Endodermal cell (in vitro differentiated cells): ENCODE measurements at regions not wholly inside any gene's neighbourhood (a gene's known extent, or its start where the extent isn't known, plus 50 kb on each side); places are given as distances from the start of the nearest gene placed in this dataset.

Source experiments
- DNase-seq: peaks from one replicate; pipeline ENCODE4 v3.0.0-alpha.2; 2017
- H3K27ac ChIP-seq: 2 replicates; pipeline ENCODE4 v1.5.1; 2013; ENCODE audit warnings: mild to moderate bottlenecking, low read depth, low read length, moderate library complexity
- H3K27me3 ChIP-seq: 2 replicates; pipeline ENCODE4 v1.6.1; 2013; ENCODE audit warnings: mild to moderate bottlenecking, low read length, moderate library complexity; ENCODE audit not compliant: insufficient read depth, control insufficient read depth, poor library complexity, severe bottlenecking
- H3K36me3 ChIP-seq: 2 replicates; pipeline ENCODE4 v1.7.0; 2013; ENCODE audit warnings: mild to moderate bottlenecking, low read length, moderate library complexity; ENCODE audit not compliant: control insufficient read depth, insufficient read depth
- H3K4me1 ChIP-seq: one replicate; pipeline ENCODE4 v1.7.0; 2013; ENCODE audit warnings: low read length; ENCODE audit not compliant: control insufficient read depth, insufficient read depth
- H3K4me3 ChIP-seq: 2 replicates; pipeline ENCODE4 v1.5.1; 2013; ENCODE audit warnings: mild to moderate bottlenecking, low read length, moderate library complexity
- H3K9ac ChIP-seq: 2 replicates; pipeline ENCODE4 v1.6.1; 2013; ENCODE audit warnings: mild to moderate bottlenecking, low read length, moderate library complexity; ENCODE audit not compliant: poor library complexity, severe bottlenecking; ENCODE audit errors: extremely low read depth
- H3K9me3 ChIP-seq: 2 replicates; pipeline ENCODE4 v1.6.1; 2013; ENCODE audit warnings: mild to moderate bottlenecking, low read length, moderate library complexity; ENCODE audit not compliant: control insufficient read depth
- H3K27ac Mint-ChIP-seq: 2 replicates; pipeline ENCODE4 v1.8.0; 2020; ENCODE audit warnings: mixed read lengths
- H3K27me3 Mint-ChIP-seq: 2 replicates; pipeline ENCODE4 v1.8.0; 2021; ENCODE audit warnings: mild to moderate bottlenecking, mixed read lengths; ENCODE audit not compliant: insufficient read depth
- H3K36me3 Mint-ChIP-seq: 2 replicates; pipeline ENCODE4 v1.8.0; 2020; ENCODE audit warnings: low read depth, mixed read lengths
- H3K4me1 Mint-ChIP-seq: 2 replicates; pipeline ENCODE4 v1.8.0; 2020; ENCODE audit warnings: mixed read lengths
- H3K4me3 Mint-ChIP-seq: 2 replicates; pipeline ENCODE4 v1.8.0; 2020; ENCODE audit warnings: mild to moderate bottlenecking, moderate library complexity, mixed read lengths
- H3K9me3 Mint-ChIP-seq: 2 replicates; pipeline ENCODE4 v1.8.0; 2020; ENCODE audit warnings: mild to moderate bottlenecking, mixed read lengths
- WGBS, 2 experiments: methylation state at CpG; one replicate each; pipeline versions ENCODE4 v1.1.5 to v1.1.7; 2013; ENCODE audit warnings: missing lambda C conversion rate in 2 of 2, mixed read lengths in 1 of 2; ENCODE audit not compliant: insufficient coverage in 1 of 2, insufficient read length in 1 of 2; 5-methylcytosine and 5-hydroxymethylcytosine counted together
- TF ChIP-seq, protein P1 (sequence below): fragments of 200-600 bp; sonication (generic); conservative IDR thresholded peaks from 2 replicates; pipeline ENCODE4 v1.5.0; 2021; ENCODE audit warnings: antibody characterized with exemption, mild to moderate bottlenecking

- no peaks in the 10 kb centered on the region for H3K36me3 Mint-ChIP-seq
- Histone ChIP-seq H3K9me3 (no peaks in the 10 kb centered on the region), H3K27ac (no peak overlapping the region), H3K4me1 (peaks cover 4% of the 10 kb centered on the region), H3K9ac (no peak overlapping the region), H3K4me3 (no peak overlapping the region), H3K36me3 (no peaks in the 10 kb centered on the region), H3K27me3 (no peaks in the 10 kb centered on the region)
- H3K27ac Mint-ChIP-seq, result no peak overlapping the region
- H3K4me3 Mint-ChIP-seq, result no peak overlapping the region
- no peaks in the 10 kb centered on the region for H3K9me3 Mint-ChIP-seq
- peaks cover 19% of the 10 kb centered on the region for H3K4me1 Mint-ChIP-seq
- H3K27me3 Mint-ChIP-seq, result no peaks in the 10 kb centered on the region
- 47 to 78% methylated on average over 2 to 3 of the region's 3 CpGs for WGBS, 2 experiments
- TF ChIP-seq, protein P1, sequence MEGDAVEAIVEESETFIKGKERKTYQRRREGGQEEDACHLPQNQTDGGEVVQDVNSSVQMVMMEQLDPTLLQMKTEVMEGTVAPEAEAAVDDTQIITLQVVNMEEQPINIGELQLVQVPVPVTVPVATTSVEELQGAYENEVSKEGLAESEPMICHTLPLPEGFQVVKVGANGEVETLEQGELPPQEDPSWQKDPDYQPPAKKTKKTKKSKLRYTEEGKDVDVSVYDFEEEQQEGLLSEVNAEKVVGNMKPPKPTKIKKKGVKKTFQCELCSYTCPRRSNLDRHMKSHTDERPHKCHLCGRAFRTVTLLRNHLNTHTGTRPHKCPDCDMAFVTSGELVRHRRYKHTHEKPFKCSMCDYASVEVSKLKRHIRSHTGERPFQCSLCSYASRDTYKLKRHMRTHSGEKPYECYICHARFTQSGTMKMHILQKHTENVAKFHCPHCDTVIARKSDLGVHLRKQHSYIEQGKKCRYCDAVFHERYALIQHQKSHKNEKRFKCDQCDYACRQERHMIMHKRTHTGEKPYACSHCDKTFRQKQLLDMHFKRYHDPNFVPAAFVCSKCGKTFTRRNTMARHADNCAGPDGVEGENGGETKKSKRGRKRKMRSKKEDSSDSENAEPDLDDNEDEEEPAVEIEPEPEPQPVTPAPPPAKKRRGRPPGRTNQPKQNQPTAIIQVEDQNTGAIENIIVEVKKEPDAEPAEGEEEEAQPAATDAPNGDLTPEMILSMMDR, result peak; percentile 82
- no peak for DNase-seq
Observed at GRCh38 chr14:82855912-82856391, 1322.3 kb upstream of the SEL1L start.

GRCh38 chr14:82861313-82861712 lies 1327.7 kb upstream of the SEL1L start:
- Mint-ChIP-seq H3K36me3 (no peaks in the 10 kb centered on the region), H3K27ac (no peak overlapping the region), H3K4me1 (no peaks in the 10 kb centered on the region), H3K4me3 (no peak overlapping the region), H3K9me3 (peaks cover 4% of the 10 kb centered on the region), H3K27me3 (no peaks in the 10 kb centered on the region)
- no peak overlapping the region for H3K9ac ChIP-seq
- no peak overlapping the region for H3K27ac ChIP-seq
- H3K4me3 ChIP-seq, result no peak overlapping the region
- DNase-seq, result no peak
- H3K9me3 ChIP-seq, result no peaks in the 10 kb centered on the region
- TF ChIP-seq, protein P1, result no peak
- H3K27me3 ChIP-seq, result no peaks in the 10 kb centered on the region
- no peaks in the 10 kb centered on the region for H3K36me3 ChIP-seq
- 100% methylated on average over 2 to 4 of the region's 5 CpGs for WGBS, 2 experiments
- H3K4me1 ChIP-seq, result no peaks in the 10 kb centered on the region

- H3K4me1 Mint-ChIP-seq, result no peaks in the 10 kb centered on the region
- H3K9ac ChIP-seq, result no peak overlapping the region
- DNase-seq, result peak; percentile 84
Observed at GRCh38 chr14:82872494-82872893, 1338.8 kb upstream of the SEL1L start.

More at GRCh38 chr14:82872494-82872893, 1338.8 kb upstream of the SEL1L start:
- Mint-ChIP-seq H3K4me3 (no peak overlapping the region), H3K36me3 (no peaks in the 10 kb centered on the region), H3K27me3 (no peaks in the 10 kb centered on the region), H3K27ac (no peak overlapping the region), H3K9me3 (no peaks in the 10 kb centered on the region)
- Histone ChIP-seq H3K4me1 (no peaks in the 10 kb centered on the region), H3K27ac (no peak overlapping the region), H3K36me3 (no peaks in the 10 kb centered on the region), H3K9me3 (no peaks in the 10 kb centered on the region), H3K4me3 (no peak overlapping the region), H3K27me3 (no peaks in the 10 kb centered on the region)
- TF ChIP-seq, protein P1, result peak; percentile 80
- WGBS, 2 experiments, result 65 to 67% methylated on average over 7 to 8 of the region's 8 CpGs
